ENCODE measurements at regions not wholly inside any gene's neighbourhood (a gene's known extent, or its start where the extent isn't known, plus 50 kb on each side); places are given as distances from the start of the nearest gene placed in this dataset.

DNA sequence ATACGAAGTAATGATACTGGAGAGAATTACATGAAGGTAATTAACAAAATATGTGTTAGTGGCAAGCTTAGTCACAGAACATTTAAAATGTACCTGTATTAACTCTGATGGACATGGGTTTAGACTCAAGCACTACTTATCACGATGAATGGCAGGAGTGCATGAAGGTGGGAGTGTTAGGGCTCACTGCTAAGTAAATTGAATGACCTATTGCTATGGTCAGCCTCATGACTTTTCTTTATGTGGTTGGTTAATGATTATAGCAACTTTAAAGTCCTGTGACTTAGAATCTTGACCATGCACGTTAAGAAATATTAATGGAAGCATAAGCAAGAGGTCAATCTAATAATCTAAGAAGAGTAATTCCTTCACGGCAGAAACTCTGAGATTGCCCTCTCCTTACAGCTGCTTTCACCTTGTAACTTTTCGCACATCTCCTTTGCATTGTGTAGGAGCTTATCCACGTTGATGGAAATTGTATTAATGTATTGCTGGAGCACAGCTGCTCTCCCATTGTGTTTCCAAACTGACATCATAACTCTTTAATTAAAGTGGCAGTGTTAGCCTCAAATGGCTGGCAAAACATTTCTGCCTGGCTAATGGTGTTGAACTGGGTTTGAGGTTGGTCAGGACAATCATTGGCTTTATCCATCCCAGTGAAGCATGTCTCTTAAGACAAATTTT lies 114.5 kb downstream of the RXFP2 start:
- no peak overlapping the region for H3K27ac Mint-ChIP-seq
- H3K4me3 Mint-ChIP-seq, result no peak overlapping the region
- no peaks in the 10 kb centered on the region for H3K4me1 Mint-ChIP-seq
- peaks cover 22% of the 10 kb centered on the region for H3K27me3 Mint-ChIP-seq
- no peaks in the 10 kb centered on the region for H3K9me3 Mint-ChIP-seq
- DNase-seq (no peak), ATAC-seq (no peak)

DNA sequence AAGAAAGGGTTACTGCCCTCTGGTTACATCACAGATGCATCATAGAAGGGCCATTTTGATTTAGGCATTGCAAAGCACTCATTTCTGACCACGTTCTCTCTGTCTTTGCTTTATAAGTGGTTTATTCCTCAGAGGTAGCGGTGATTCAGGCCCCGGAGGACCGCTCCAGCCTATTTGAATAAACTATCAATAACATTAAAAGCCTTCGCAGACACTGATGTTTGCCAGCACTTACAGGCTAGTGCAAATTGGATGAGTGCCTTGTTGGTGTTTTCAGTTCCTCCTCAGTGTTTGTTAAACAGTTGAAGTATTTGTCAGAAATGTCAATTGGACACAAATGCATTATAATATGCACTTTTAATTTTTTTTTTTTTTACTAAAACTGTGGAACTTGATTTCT lies 120.2 kb downstream of the RXFP2 start:
- DNase-seq (no peak), ATAC-seq (no peak)
- H3K4me1 Mint-ChIP-seq, result no peaks in the 10 kb centered on the region
- H3K4me3 Mint-ChIP-seq, result no peak overlapping the region
- no peaks in the 10 kb centered on the region for H3K9me3 Mint-ChIP-seq
- H3K27ac Mint-ChIP-seq, result no peak overlapping the region
- H3K27me3 Mint-ChIP-seq, result peaks cover 7% of the 10 kb centered on the region

GRCh38 chr13:31860002-31860401 lies 120.7 kb downstream of the RXFP2 start:
- H3K27ac Mint-ChIP-seq, result no peak overlapping the region
- no peak overlapping the region for H3K4me3 Mint-ChIP-seq
- H3K9me3 Mint-ChIP-seq, result no peaks in the 10 kb centered on the region
- peaks cover 7% of the 10 kb centered on the region for H3K27me3 Mint-ChIP-seq
- H3K4me1 Mint-ChIP-seq, result no peaks in the 10 kb centered on the region
- DNase-seq, result no peak
- ATAC-seq, result no peak

GRCh38 chr13:31862828-31863227 lies 123.5 kb downstream of the RXFP2 start:
- DNase-seq (no peak), ATAC-seq (no peak)
- Mint-ChIP-seq H3K4me3 (no peak overlapping the region), H3K27me3 (no peaks in the 10 kb centered on the region), H3K9me3 (no peaks in the 10 kb centered on the region), H3K4me1 (no peaks in the 10 kb centered on the region), H3K27ac (no peak overlapping the region)

DNA sequence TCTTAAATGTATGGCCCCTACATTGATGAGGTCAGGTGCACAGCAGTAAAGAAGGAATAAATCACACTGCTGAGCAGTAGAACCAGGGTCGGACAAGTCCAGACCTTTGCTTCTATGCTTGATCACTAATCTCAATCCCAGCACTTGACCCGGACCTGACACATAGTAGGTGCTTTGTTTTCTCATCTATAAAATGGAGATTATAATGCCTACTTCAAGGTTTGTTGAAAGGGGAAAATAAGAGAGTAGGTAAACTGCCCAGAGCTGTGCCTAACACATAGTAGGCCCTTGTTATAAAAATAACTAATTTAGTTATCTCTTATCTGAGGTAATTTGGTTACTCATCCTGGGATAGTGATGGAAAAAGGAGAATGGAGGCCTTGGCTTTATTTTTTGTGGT lies 125.0 kb downstream of the RXFP2 start:
- no peaks in the 10 kb centered on the region for H3K4me1 Mint-ChIP-seq
- DNase-seq (no peak), ATAC-seq (no peak)
- H3K4me3 Mint-ChIP-seq, result no peak overlapping the region
- no peak overlapping the region for H3K27ac Mint-ChIP-seq
- no peaks in the 10 kb centered on the region for H3K27me3 Mint-ChIP-seq
- no peaks in the 10 kb centered on the region for H3K9me3 Mint-ChIP-seq

DNA sequence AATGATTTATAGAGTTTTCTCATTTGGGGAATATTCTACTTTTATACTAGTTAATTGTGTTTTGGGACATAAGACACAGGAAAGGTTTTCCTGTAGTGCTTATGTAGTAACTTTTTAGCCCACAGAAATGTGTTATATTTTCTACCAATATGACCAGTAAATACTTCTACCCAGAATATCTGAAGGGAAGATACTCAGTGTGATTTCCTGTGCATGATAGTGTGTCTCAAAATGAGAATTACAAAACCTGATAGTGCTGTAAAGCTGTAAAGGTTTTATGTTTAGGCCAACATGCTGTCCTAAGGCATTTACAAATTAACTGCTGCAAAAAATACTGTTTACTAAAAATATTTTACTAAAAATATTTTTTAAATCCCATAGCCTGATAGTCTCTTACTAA lies 126.8 kb downstream of the RXFP2 start:
- no peak for DNase-seq

GRCh38 chr13:31867709-31868108 lies 128.4 kb downstream of the RXFP2 start:
- no peak overlapping the region for H3K4me3 Mint-ChIP-seq
- H3K9me3 Mint-ChIP-seq, result no peaks in the 10 kb centered on the region
- no peak for ATAC-seq
- peaks cover 7% of the 10 kb centered on the region for H3K27me3 Mint-ChIP-seq
- DNase-seq, result no peak
- no peak overlapping the region for H3K27ac Mint-ChIP-seq
- no peaks in the 10 kb centered on the region for H3K4me1 Mint-ChIP-seq

More for the DNA sequence above, 126.8 kb downstream of the RXFP2 start:
- H3K4me3 Mint-ChIP-seq, result no peak overlapping the region
- H3K27ac Mint-ChIP-seq, result no peak overlapping the region
- no peaks in the 10 kb centered on the region for H3K9me3 Mint-ChIP-seq
- ATAC-seq, result no peak
- H3K4me1 Mint-ChIP-seq, result no peaks in the 10 kb centered on the region
- H3K27me3 Mint-ChIP-seq, result peaks cover 7% of the 10 kb centered on the region

GRCh38 chr13:31869582-31869981 lies 130.3 kb downstream of the RXFP2 start:
- no peak for DNase-seq

DNA sequence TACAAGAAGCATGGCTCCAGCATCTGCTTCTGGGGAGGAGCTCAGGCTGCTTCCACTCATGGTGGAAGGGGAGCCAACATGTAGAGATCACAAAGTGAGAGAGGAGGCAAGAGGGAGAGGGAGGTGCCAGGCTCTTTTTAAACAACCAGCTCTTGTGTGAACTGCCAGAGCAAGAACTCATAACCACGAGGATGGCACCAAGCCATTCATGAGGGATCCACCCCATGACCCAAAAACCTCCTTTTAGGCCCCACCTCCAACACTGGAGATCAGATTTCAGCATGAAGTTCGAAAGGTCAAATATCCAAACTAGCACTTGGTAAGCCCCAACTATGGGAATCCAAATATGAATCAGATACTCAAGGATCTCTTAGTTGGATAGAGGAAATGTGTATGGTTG lies 131.2 kb downstream of the RXFP2 start:
- no peak for ATAC-seq
- Mint-ChIP-seq H3K9me3 (no peaks in the 10 kb centered on the region), H3K4me3 (no peak overlapping the region), H3K27me3 (peaks cover 7% of the 10 kb centered on the region), H3K27ac (no peak overlapping the region), H3K4me1 (no peaks in the 10 kb centered on the region)
- DNase-seq, result no peak

More at GRCh38 chr13:31869582-31869981, 130.3 kb downstream of the RXFP2 start:
- H3K9me3 Mint-ChIP-seq, result no peaks in the 10 kb centered on the region
- H3K27me3 Mint-ChIP-seq, result peaks cover 7% of the 10 kb centered on the region
- H3K4me1 Mint-ChIP-seq, result no peaks in the 10 kb centered on the region
- ATAC-seq, result no peak
- no peak overlapping the region for H3K4me3 Mint-ChIP-seq
- H3K27ac Mint-ChIP-seq, result no peak overlapping the region

GRCh38 chr13:31873145-31873544 lies 133.8 kb downstream of the RXFP2 start:
- Mint-ChIP-seq H3K27me3 (peaks cover 7% of the 10 kb centered on the region), H3K27ac (no peak overlapping the region), H3K9me3 (no peaks in the 10 kb centered on the region), H3K4me1 (no peaks in the 10 kb centered on the region), H3K4me3 (no peak overlapping the region)
- DNase-seq (no peak), ATAC-seq (no peak)

DNA sequence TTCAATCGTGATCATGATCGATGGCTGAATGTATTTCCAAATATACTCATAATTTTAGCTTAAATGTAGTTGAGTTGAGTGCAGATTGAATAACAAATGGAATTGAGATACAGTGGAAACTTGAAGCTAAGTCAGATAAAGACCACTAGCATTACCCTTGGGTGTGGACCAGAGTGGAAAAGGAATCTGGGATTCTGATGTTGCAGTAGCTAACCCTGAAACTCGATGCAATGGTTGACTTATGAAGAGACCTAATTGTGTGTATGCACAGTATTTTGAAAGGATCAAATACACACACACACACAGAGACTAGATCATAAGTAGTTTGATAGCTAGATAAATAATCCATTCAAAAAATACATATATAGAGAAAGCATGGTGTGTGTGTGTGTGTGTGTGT lies 135.8 kb downstream of the RXFP2 start:
- no peak overlapping the region for H3K4me3 Mint-ChIP-seq
- DNase-seq (no peak), ATAC-seq (no peak)
- no peaks in the 10 kb centered on the region for H3K9me3 Mint-ChIP-seq
- no peak overlapping the region for H3K27ac Mint-ChIP-seq
- H3K27me3 Mint-ChIP-seq, result peaks cover 5% of the 10 kb centered on the region
- no peaks in the 10 kb centered on the region for H3K4me1 Mint-ChIP-seq

DNA sequence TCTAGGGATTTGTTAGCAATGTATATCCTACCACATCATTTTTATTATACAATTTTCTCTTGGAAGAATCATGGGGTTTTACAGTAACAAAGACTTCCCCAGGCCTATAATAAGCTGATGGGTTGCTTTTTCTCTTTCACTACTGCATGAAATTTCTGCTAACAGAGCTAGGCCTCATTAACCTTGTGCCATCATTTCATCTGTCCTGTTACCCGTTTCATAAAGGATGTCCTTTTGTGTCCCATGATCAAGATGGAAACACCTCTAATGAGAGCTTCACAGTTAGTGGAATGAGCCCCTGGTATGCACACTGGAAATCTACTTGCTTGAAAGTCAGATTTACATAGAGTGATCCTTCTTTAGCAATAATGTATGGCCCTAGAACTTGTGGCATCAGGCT lies 138.7 kb downstream of the RXFP2 start:
- no peak for DNase-seq
- no peak overlapping the region for H3K27ac Mint-ChIP-seq
- H3K4me1 Mint-ChIP-seq, result peaks cover 6% of the 10 kb centered on the region
- H3K27me3 Mint-ChIP-seq, result no peaks in the 10 kb centered on the region
- no peaks in the 10 kb centered on the region for H3K9me3 Mint-ChIP-seq
- no peak for ATAC-seq
- H3K4me3 Mint-ChIP-seq, result no peak overlapping the region

- Mint-ChIP-seq H3K27me3 (no peaks in the 10 kb centered on the region), H3K9me3 (no peaks in the 10 kb centered on the region), H3K4me1 (peaks cover 6% of the 10 kb centered on the region), H3K27ac (no peak overlapping the region), H3K4me3 (no peak overlapping the region)
- no peak for ATAC-seq
- DNase-seq, result no peak
Observed at GRCh38 chr13:31878495-31878894, 139.2 kb downstream of the RXFP2 start.

GRCh38 chr13:31878955-31879354 lies 139.6 kb downstream of the RXFP2 start:
- Mint-ChIP-seq H3K27ac (no peak overlapping the region), H3K27me3 (no peaks in the 10 kb centered on the region), H3K4me3 (no peak overlapping the region), H3K9me3 (no peaks in the 10 kb centered on the region), H3K4me1 (peaks cover 6% of the 10 kb centered on the region)
- no peak for DNase-seq
- ATAC-seq, result no peak

DNA sequence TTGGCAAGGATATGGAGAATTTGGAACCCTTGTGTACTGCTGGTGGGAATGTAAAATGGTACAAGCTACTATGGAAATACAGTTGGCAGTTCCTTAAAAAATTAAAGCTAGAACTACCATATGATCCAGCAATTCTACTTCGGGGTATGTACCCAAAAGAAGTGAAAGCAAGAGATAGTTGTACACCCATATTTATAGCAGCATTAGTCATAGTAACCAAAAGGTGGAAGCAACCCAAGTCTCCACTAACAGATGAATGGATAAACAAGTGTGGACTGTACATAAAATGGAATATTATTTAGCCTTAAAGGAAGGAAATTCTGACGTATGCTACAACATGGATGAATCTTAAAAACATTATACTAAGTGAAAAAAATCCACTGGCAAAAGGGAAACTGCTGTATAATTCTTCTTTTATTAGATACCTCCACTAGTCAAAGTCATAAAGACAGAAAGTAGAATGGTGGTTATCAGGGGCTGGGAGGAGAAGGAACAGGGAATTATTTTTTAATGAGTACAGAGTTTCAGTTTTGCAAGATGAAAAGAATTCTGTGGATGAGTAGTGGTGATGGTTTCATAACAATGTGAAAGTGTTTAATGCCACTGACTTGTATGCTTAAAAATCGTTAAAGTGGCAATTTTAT lies 141.6 kb downstream of the RXFP2 start:
- peaks cover 6% of the 10 kb centered on the region for H3K4me1 Mint-ChIP-seq
- ATAC-seq, result no peak
- H3K9me3 Mint-ChIP-seq, result no peaks in the 10 kb centered on the region
- no peaks in the 10 kb centered on the region for H3K27me3 Mint-ChIP-seq
- no peak overlapping the region for H3K4me3 Mint-ChIP-seq
- H3K27ac Mint-ChIP-seq, result no peak overlapping the region
- no peak for DNase-seq

GRCh38 chr13:31881495-31881882 lies 142.2 kb downstream of the RXFP2 start:
- Mint-ChIP-seq H3K4me3 (no peak overlapping the region), H3K27ac (no peak overlapping the region)
- no peak for ATAC-seq

GRCh38 chr13:31882794-31883193 lies 143.5 kb downstream of the RXFP2 start:
- H3K4me1 Mint-ChIP-seq, result peaks cover 6% of the 10 kb centered on the region
- no peak for ATAC-seq

More at GRCh38 chr13:31881495-31881882, 142.2 kb downstream of the RXFP2 start:
- DNase-seq, result no peak
- H3K9me3 Mint-ChIP-seq, result no peaks in the 10 kb centered on the region
- peaks cover 6% of the 10 kb centered on the region for H3K4me1 Mint-ChIP-seq
- H3K27me3 Mint-ChIP-seq, result no peaks in the 10 kb centered on the region

More at GRCh38 chr13:31882794-31883193, 143.5 kb downstream of the RXFP2 start:
- Mint-ChIP-seq H3K9me3 (no peaks in the 10 kb centered on the region), H3K4me3 (no peak overlapping the region), H3K27ac (no peak overlapping the region), H3K27me3 (no peaks in the 10 kb centered on the region)
- no peak for DNase-seq

All from stimulated activated naive CD8-positive, alpha-beta T cell treated with anti-CD3 and anti-CD28 coated beads, Interleukin-15, amount 100 ng/mL, for 72 hours (primary cell).